Gastrocnemius medialis (tissue), 4 donors: ENCODE measurements at regions not wholly inside any gene's neighbourhood (a gene's known extent, or its start where the extent isn't known, plus 50 kb on each side); places are given as distances from the start of the nearest gene placed in this dataset.
A peak's percentile ranks its signal among the peaks of the same experiment; 100 is the strongest.

ENCODE experiments used
- POLR2A ChIP-seq, 2 donors: fragments of 450-650 bp; IDR thresholded peaks; one replicate each; pipeline ENCODE4 v1.6.1; 2017; ENCODE audit warnings: antibody characterized with exemption in 2 of 2, mild to moderate bottlenecking in 2 of 2, moderate library complexity in 2 of 2
- TF ChIP-seq, protein P1 (sequence below), 5 experiments: fragments of 450-650 bp in 3 of 5; fragments of 200-600 bp in 2 of 5; sonication (generic) in 2 of 5; IDR thresholded peaks in 4 of 5; conservative IDR thresholded peaks in 1 of 5; 1 replicate in 4 of 5; 2 replicates in 1 of 5; pipeline ENCODE4 v1.5.1; 2016 to 2019; ENCODE audit warnings: antibody characterized with exemption in 5 of 5, mild to moderate bottlenecking in 3 of 5, moderate library complexity in 3 of 5

DNA sequence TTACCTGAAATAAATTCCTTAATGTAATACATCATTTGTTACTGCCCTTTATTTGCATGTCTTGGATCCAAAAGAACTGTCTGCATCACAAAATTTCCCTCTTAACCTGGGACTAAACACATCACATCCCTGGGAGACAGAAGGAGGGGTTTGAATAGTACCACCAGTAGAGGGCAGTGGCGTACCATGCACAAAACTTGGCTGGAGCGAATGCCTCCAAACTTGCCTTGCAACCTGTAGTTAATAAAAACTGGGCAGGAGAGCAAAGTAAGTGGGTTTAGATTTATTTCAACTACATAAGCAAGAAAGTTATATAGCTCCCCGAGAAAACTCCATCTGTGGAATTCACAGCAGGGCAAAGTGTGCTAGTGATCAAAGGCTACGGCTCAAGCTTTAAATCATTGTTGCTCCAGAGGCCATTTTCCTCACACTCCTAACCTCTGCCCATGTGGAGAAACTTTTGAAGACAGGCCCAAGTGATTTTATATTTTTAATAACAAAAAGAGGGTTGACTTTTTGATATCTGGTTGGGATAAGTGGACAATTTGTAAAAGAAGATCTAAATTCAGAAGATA is 1176.7 kb upstream of the SEL1L start:
- TF ChIP-seq, protein P1, sequence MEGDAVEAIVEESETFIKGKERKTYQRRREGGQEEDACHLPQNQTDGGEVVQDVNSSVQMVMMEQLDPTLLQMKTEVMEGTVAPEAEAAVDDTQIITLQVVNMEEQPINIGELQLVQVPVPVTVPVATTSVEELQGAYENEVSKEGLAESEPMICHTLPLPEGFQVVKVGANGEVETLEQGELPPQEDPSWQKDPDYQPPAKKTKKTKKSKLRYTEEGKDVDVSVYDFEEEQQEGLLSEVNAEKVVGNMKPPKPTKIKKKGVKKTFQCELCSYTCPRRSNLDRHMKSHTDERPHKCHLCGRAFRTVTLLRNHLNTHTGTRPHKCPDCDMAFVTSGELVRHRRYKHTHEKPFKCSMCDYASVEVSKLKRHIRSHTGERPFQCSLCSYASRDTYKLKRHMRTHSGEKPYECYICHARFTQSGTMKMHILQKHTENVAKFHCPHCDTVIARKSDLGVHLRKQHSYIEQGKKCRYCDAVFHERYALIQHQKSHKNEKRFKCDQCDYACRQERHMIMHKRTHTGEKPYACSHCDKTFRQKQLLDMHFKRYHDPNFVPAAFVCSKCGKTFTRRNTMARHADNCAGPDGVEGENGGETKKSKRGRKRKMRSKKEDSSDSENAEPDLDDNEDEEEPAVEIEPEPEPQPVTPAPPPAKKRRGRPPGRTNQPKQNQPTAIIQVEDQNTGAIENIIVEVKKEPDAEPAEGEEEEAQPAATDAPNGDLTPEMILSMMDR (IDR thresholded peaks at IDR 0.05 in 4 of 5, conservative IDR thresholded peaks at IDR 0.05 in 1 of 5): peak in 3 of 5 experiments; percentile 24 to 54 (median 40)
- TF ChIP-seq POLR2A (IDR thresholded peaks at IDR 0.05): no peak
